HCT116 (cell line): ENCODE measurements at regions not wholly inside any gene's neighbourhood (a gene's known extent, or its start where the extent isn't known, plus 50 kb on each side); places are given as distances from the start of the nearest gene placed in this dataset.

Source experiments
- ATAC-seq: fragments of 200-7000 bp; cut with Tn5 transposase; 2 replicates; pipeline ENCODE4 v1.9.1; 2020; ENCODE audit warnings: mild to moderate bottlenecking, moderate library complexity
- BruUV-seq: library from RNA; stranded (reverse); fragments of 400-500 nt; replicated peaks from 2 replicates; lab custom pipeline; 2021; lab: Mats Ljungman, UMichigan
- CTCF ChIA-PET: fragments of 300-600 bp; sonication (Branson Sonifier 250); formaldehyde crosslinking; loops from one replicate; lab custom pipeline; 2021; ENCODE audit warnings: antibody characterized with exemption; lab: Charles Lee
- POLR2A ChIA-PET: fragments of 300-600, 350-600 bp; sonication (Branson Sonifier 250); formaldehyde crosslinking; loops from one replicate; lab custom pipeline; 2021; ENCODE audit warnings: antibody characterized with exemption; lab: Charles Lee
- RAD21 ChIA-PET, 2 experiments: fragments of 300-600 bp; sonication (Branson Sonifier 250); formaldehyde crosslinking; loops; one replicate each; lab custom pipeline; 2023; ENCODE audit warnings: low total read pairs in 2 of 2; ENCODE audit not compliant: uncharacterized antibody in 2 of 2, unreplicated experiment in 2 of 2, low non-redundant PET in 1 of 2; lab: Charles Lee
- DNase-seq: peaks from one replicate; pipeline ENCODE4 v3.0.0-alpha.2; 2010; ENCODE audit warnings: low read depth, low spot score
- H2AFZ ChIP-seq: fragments of 200-600 bp; shearing (Covaris generic), sonication (generic); 2 replicates; pipeline ENCODE4 v1.6.1; 2017; ENCODE audit warnings: low read depth, mixed run types, mixed read lengths, antibody characterized with exemption, low read length; ENCODE audit not compliant: poor library complexity, severe bottlenecking
- H3K27ac ChIP-seq: 2 replicates; pipeline ENCODE4 v1.5.1; 2012; ENCODE audit warnings: low read depth, low read length
- H3K27me3 ChIP-seq: fragments of 200-600 bp; sonication (generic); 2 replicates; pipeline ENCODE4 v1.6.1; 2016; ENCODE audit warnings: mixed run types, low read length, mixed read lengths; ENCODE audit not compliant: insufficient read depth
- H3K36me3 ChIP-seq, 2 experiments: fragments of 200-500 bp in 1 of 2; fragments of 200-600 bp in 1 of 2; sonication (Bioruptor generic) in 1 of 2; sonication (generic) in 1 of 2; 2 replicates each; pipeline versions ENCODE4 v1.5.1 to v1.6.1; 2014 to 2016; ENCODE audit warnings: low read length in 2 of 2, inconsistent platforms in 1 of 2, mixed read lengths in 1 of 2, mixed run types in 1 of 2; ENCODE audit not compliant: insufficient read depth in 2 of 2, control insufficient read depth in 1 of 2
- H3K4me1 ChIP-seq, 2 experiments: fragments of 200-600 bp in 1 of 2; sonication (generic) in 1 of 2; 2 replicates each; pipeline versions ENCODE4 v1.5.1 to v1.6.1; 2012 to 2017; ENCODE audit warnings: low read length in 2 of 2, inconsistent platforms in 1 of 2, mild to moderate bottlenecking in 1 of 2, mixed read lengths in 1 of 2, mixed run types in 1 of 2, moderate library complexity in 1 of 2; ENCODE audit not compliant: insufficient read depth in 2 of 2, control insufficient read depth in 1 of 2
- H3K4me2 ChIP-seq: fragments of 200-600 bp; sonication (generic); 2 replicates; pipeline ENCODE4 v1.6.1; 2017; ENCODE audit warnings: mixed run types, low read length, mixed read lengths
- H3K4me3 ChIP-seq, 2 experiments: fragments of 200-600 bp in 1 of 2; sonication (generic) in 1 of 2; replicated peaks in 1 of 2; 2 replicates each; pipeline ENCODE4 v1.5.1; 2011 to 2016; ENCODE audit warnings: low read length in 2 of 2, control low read depth in 1 of 2, low read depth in 1 of 2, mild to moderate bottlenecking in 1 of 2, mixed read lengths in 1 of 2, mixed run types in 1 of 2
- H3K79me2 ChIP-seq: fragments of 200-600 bp; sonication (generic); 2 replicates; pipeline ENCODE4 v1.6.1; 2017; ENCODE audit warnings: mild to moderate bottlenecking, mixed run types, low read length, moderate library complexity, mixed read lengths; ENCODE audit not compliant: insufficient read depth
- H3K9ac ChIP-seq: fragments of 200-600 bp; sonication (generic); 2 replicates; pipeline ENCODE4 v1.6.1; 2016; ENCODE audit warnings: low read length, mixed read lengths
- H3K9me2 ChIP-seq: fragments of 200-600 bp; sonication (generic), shearing (Covaris generic); 2 replicates; pipeline ENCODE4 v1.6.1; 2017; ENCODE audit warnings: mixed run types, mild to moderate bottlenecking, moderate library complexity; ENCODE audit not compliant: insufficient read depth
- H3K9me3 ChIP-seq, 2 experiments: fragments of 200-500 bp in 1 of 2; fragments of 200-600 bp in 1 of 2; sonication (Bioruptor generic) in 1 of 2; sonication (generic) in 1 of 2; 2 replicates each; pipeline ENCODE4 v1.6.1; 2014 to 2017; ENCODE audit warnings: low read length in 2 of 2, mixed read lengths in 2 of 2, inconsistent platforms in 1 of 2, low read depth in 1 of 2, mild to moderate bottlenecking in 1 of 2, mixed run types in 1 of 2, moderate library complexity in 1 of 2; ENCODE audit not compliant: control insufficient read depth in 1 of 2, insufficient read depth in 1 of 2
- H4K20me1 ChIP-seq: fragments of 200-600 bp; sonication (generic), shearing (Covaris generic); 2 replicates; pipeline ENCODE4 v1.6.1; 2017; ENCODE audit warnings: mixed run types, mild to moderate bottlenecking, moderate library complexity; ENCODE audit not compliant: insufficient read depth
- ATF3 ChIP-seq: IDR thresholded peaks from 2 replicates; pipeline ENCODE4 v1.6.1; 2012
- CBX3 ChIP-seq: IDR thresholded peaks from 2 replicates; pipeline ENCODE4 v1.6.1; 2012; ENCODE audit warnings: low read depth
- CEBPB ChIP-seq: IDR thresholded peaks from 2 replicates; pipeline ENCODE4 v1.6.1; 2012; ENCODE audit warnings: low read depth
- CTCF ChIP-seq, 3 experiments: fragments of 200-600 bp in 1 of 3; sonication (generic) in 1 of 3; IDR thresholded peaks in 2 of 3; conservative IDR thresholded peaks in 1 of 3; 2 replicates each; pipeline ENCODE4 v1.5.1; 2012 to 2017; ENCODE audit warnings: low read depth in 2 of 3, low read length in 2 of 3, antibody characterized with exemption in 1 of 3, borderline replicate concordance in 1 of 3, control low read depth in 1 of 3, mild to moderate bottlenecking in 1 of 3, mixed read lengths in 1 of 3, mixed run types in 1 of 3, moderate library complexity in 1 of 3; ENCODE audit not compliant: insufficient read depth in 1 of 3
- EGR1 ChIP-seq: IDR thresholded peaks from 2 replicates; pipeline ENCODE4 v1.6.1; 2012; ENCODE audit warnings: low read depth
- ELF1 ChIP-seq: IDR thresholded peaks from 2 replicates; pipeline ENCODE4 v1.6.1; 2012; ENCODE audit warnings: low read depth, borderline replicate concordance
- EZH2 ChIP-seq: fragments of 200-600 bp; sonication (generic); IDR thresholded peaks from 2 replicates; pipeline ENCODE4 v1.6.1; 2017; ENCODE audit warnings: antibody characterized with exemption, mixed run types
- FOSL1 ChIP-seq: IDR thresholded peaks from 2 replicates; pipeline ENCODE4 v1.6.1; 2012; ENCODE audit warnings: low read depth
- JUND ChIP-seq: IDR thresholded peaks from 2 replicates; pipeline ENCODE4 v1.6.1; 2012
- MAX ChIP-seq: IDR thresholded peaks from 2 replicates; pipeline ENCODE4 v1.6.1; 2012
- POLR2A ChIP-seq: IDR thresholded peaks from 2 replicates; pipeline ENCODE4 v1.7.0; 2011; ENCODE audit warnings: borderline replicate concordance; ENCODE audit not compliant: insufficient read depth, insufficient read length; ENCODE audit errors: extremely low read depth
- POLR2AphosphoS5 ChIP-seq: IDR thresholded peaks from 2 replicates; pipeline ENCODE4 v1.6.1; 2011; ENCODE audit warnings: mild to moderate bottlenecking, low read depth, low read length, moderate library complexity
- REST ChIP-seq: IDR thresholded peaks from 2 replicates; pipeline ENCODE4 v1.6.1; 2012; ENCODE audit warnings: low read depth
- SP1 ChIP-seq: IDR thresholded peaks from 2 replicates; pipeline ENCODE4 v1.6.1; 2012; ENCODE audit warnings: low read depth
- SRF ChIP-seq: IDR thresholded peaks from 2 replicates; pipeline ENCODE4 v1.6.1; 2012; ENCODE audit warnings: low read depth
- ZBTB33 ChIP-seq: IDR thresholded peaks from 2 replicates; pipeline ENCODE4 v1.6.1; 2011; ENCODE audit warnings: mild to moderate bottlenecking, low read length, moderate library complexity; ENCODE audit not compliant: insufficient replicate concordance; ENCODE audit errors: extremely low read depth
- ZFX ChIP-seq: fragments of 450-650 bp; IDR thresholded peaks from 2 replicates; pipeline ENCODE4 v1.6.1; 2017
- ZNF274 ChIP-seq: fragments of 200-500 bp; sonication (Bioruptor generic); IDR thresholded peaks from 2 replicates; pipeline ENCODE4 v1.6.1; 2014; ENCODE audit warnings: mild to moderate bottlenecking, low read depth, low read length, inconsistent platforms
- intact Hi-C: fragments of 100-400 bp; cut with micrococcal nuclease; formaldehyde crosslinking; loops from 2 replicates; pipeline ENCODE4 v1.10.0; 2022

GRCh38 chr7:119556436-119556835, 716.5 kb upstream of the KCND2 start:
- H3K4me2 ChIP-seq, result no peak overlapping the region
- intact Hi-C loops, result no loop called here
- H3K9me3 ChIP-seq, result no peaks in the 10 kb centered on the region
- TF ChIP-seq POLR2A, result no peak
- no peak for TF ChIP-seq FOSL1
- no peak for TF ChIP-seq EGR1
- TF ChIP-seq JUND, result no peak
- no peak for TF ChIP-seq ATF3
- no peak for TF ChIP-seq CEBPB
- TF ChIP-seq SRF, result no peak
- no peak for TF ChIP-seq MAX
- TF ChIP-seq CBX3, result no peak
- no peak for TF ChIP-seq SP1
- TF ChIP-seq ZFX, result no peak
- no peak for TF ChIP-seq POLR2AphosphoS5
- no peak for TF ChIP-seq EZH2
- TF ChIP-seq ZBTB33, result no peak
- no peak for TF ChIP-seq REST
- no peak for TF ChIP-seq ZNF274
- no peak for TF ChIP-seq CTCF (IDR thresholded peaks at IDR 0.05 in 2 of 3, conservative IDR thresholded peaks at IDR 0.05 in 1 of 3; ENCODE audit: borderline replicate concordance in 1 of 3, insufficient read depth in 1 of 3, low read depth in 2 of 3, low read length in 2 of 3)
- no peak for TF ChIP-seq ELF1
- no TSS peak for BruUV-seq
- no peak for ATAC-seq
- no peaks in the 10 kb centered on the region for H4K20me1 ChIP-seq
- no peak overlapping the region for H3K4me3 ChIP-seq
- POLR2A ChIA-PET, result no interaction called here
- H3K27ac ChIP-seq, result no peak overlapping the region
- H3K36me3 ChIP-seq, result no peaks in the 10 kb centered on the region
- no peak overlapping the region for H2AFZ ChIP-seq
- H3K27me3 ChIP-seq, result no peaks in the 10 kb centered on the region
- H3K9me2 ChIP-seq, result no peaks in the 10 kb centered on the region
- no peaks in the 10 kb centered on the region for H3K79me2 ChIP-seq
- CTCF ChIA-PET, result no interaction called here
- RAD21 ChIA-PET, result no interaction called here
- H3K4me1 ChIP-seq, result no peaks in the 10 kb centered on the region
- DNase-seq, result no peak
- H3K9ac ChIP-seq, result no peak overlapping the region
